ENCODE measurements at regions not wholly inside any gene's neighbourhood (a gene's known extent, or its start where the extent isn't known, plus 50 kb on each side); places are given as distances from the start of the nearest gene placed in this dataset.

DNA sequence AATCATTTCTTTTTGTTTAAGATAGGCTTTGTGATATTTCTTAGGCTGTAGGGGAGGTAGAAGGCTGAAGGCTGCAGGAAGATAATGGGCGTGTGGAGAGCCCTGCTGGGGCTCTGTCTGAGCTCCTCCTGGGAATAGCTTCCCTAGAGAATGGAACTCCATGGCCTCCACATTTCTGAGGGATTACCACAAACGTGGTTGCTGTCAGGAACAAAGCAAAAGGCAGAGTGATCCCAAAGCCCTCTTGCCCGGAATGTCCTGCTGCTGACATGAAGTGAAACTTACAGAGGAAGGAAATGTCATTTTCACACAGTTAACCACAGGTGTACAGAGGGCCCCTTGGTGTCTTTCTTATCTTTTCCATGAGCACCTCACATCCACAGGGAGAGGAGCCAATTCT is 89.3 kb downstream of the DDIT4L start:
- TF ChIP-seq, protein P1, sequence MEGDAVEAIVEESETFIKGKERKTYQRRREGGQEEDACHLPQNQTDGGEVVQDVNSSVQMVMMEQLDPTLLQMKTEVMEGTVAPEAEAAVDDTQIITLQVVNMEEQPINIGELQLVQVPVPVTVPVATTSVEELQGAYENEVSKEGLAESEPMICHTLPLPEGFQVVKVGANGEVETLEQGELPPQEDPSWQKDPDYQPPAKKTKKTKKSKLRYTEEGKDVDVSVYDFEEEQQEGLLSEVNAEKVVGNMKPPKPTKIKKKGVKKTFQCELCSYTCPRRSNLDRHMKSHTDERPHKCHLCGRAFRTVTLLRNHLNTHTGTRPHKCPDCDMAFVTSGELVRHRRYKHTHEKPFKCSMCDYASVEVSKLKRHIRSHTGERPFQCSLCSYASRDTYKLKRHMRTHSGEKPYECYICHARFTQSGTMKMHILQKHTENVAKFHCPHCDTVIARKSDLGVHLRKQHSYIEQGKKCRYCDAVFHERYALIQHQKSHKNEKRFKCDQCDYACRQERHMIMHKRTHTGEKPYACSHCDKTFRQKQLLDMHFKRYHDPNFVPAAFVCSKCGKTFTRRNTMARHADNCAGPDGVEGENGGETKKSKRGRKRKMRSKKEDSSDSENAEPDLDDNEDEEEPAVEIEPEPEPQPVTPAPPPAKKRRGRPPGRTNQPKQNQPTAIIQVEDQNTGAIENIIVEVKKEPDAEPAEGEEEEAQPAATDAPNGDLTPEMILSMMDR (IDR thresholded peaks at IDR 0.05), result no peak
- no peak for TF ChIP-seq TCF7L2 (IDR thresholded peaks at IDR 0.05; ENCODE audit: low read depth, low read length)
- TF ChIP-seq, protein P2, sequence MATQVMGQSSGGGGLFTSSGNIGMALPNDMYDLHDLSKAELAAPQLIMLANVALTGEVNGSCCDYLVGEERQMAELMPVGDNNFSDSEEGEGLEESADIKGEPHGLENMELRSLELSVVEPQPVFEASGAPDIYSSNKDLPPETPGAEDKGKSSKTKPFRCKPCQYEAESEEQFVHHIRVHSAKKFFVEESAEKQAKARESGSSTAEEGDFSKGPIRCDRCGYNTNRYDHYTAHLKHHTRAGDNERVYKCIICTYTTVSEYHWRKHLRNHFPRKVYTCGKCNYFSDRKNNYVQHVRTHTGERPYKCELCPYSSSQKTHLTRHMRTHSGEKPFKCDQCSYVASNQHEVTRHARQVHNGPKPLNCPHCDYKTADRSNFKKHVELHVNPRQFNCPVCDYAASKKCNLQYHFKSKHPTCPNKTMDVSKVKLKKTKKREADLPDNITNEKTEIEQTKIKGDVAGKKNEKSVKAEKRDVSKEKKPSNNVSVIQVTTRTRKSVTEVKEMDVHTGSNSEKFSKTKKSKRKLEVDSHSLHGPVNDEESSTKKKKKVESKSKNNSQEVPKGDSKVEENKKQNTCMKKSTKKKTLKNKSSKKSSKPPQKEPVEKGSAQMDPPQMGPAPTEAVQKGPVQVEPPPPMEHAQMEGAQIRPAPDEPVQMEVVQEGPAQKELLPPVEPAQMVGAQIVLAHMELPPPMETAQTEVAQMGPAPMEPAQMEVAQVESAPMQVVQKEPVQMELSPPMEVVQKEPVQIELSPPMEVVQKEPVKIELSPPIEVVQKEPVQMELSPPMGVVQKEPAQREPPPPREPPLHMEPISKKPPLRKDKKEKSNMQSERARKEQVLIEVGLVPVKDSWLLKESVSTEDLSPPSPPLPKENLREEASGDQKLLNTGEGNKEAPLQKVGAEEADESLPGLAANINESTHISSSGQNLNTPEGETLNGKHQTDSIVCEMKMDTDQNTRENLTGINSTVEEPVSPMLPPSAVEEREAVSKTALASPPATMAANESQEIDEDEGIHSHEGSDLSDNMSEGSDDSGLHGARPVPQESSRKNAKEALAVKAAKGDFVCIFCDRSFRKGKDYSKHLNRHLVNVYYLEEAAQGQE (IDR thresholded peaks at IDR 0.05; ENCODE audit: insufficient read depth in 1 of 2, low read depth in 2 of 2, low read length in 1 of 2), result no peak
- no peak for TF ChIP-seq SIN3A (IDR thresholded peaks at IDR 0.05; ENCODE audit: borderline replicate concordance, insufficient read depth, low read depth, low read length)
- TF ChIP-seq POLR2AphosphoS5 (IDR thresholded peaks at IDR 0.05; ENCODE audit: low read depth, low read length), result no peak
- Histone ChIP-seq H3K36me3 (ENCODE audit: control insufficient read depth, insufficient read depth, low read length) (no peaks in the 10 kb centered on the region), H3K27me3 (ENCODE audit: control insufficient read depth, insufficient read depth, low read length) (no peaks in the 10 kb centered on the region), H3K4me3 (ENCODE audit: low read depth in 2 of 2, low read length in 2 of 2) (no peak overlapping the region), H3K27ac (ENCODE audit: low read length) (no peak overlapping the region), H3K9me3 (ENCODE audit: control insufficient read depth, insufficient read depth, low read depth, low read length) (no peaks in the 10 kb centered on the region), H3K4me1 (ENCODE audit: control insufficient read depth, insufficient read depth, low read length) (no peaks in the 10 kb centered on the region)
- CTCF ChIA-PET, result no interaction called here
- ATAC-seq (no peak), DNase-seq (ENCODE audit: low read depth, low spot score) (no peak)
- POLR2A ChIA-PET, result interaction anchor here (0.6 kb wide), 1 partner anchor 22 kb away, joined by 3 read pairs; no protein-coding TSS in a partner anchor
- in situ Hi-C loops (cut with HindIII; ENCODE audit: low pct_unique_long_range_greater_than_20kb, low sequenced_read_pairs), result no loop called here
- intact Hi-C loops (cut with micrococcal nuclease; ENCODE audit: unreplicated experiment), result no loop called here
- BruUV-seq (replicated peaks), result no TSS peak

DNA sequence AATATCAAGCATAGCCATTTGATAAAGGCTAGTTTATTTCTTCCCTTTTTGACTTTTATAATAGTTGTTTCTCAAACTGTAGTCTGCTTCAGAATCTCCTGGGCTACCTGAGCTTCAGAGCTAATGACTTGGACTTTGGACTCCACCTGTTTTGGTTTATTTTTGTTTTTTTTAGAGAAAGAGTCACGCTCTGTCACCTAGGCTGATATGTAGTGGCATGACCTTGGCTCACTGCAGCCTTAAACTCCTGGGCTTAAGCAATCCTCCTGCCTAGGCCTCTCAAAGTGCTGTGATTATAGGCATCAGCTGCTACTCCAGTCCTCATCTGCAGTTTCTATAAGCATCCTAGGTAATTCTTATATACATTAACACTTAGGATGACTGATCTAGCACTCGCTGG is 90.5 kb downstream of the DDIT4L start:
- H3K27me3 ChIP-seq (ENCODE audit: control insufficient read depth, insufficient read depth, low read length), result no peaks in the 10 kb centered on the region
- DNase-seq (ENCODE audit: low read depth, low spot score) (no peak), ATAC-seq (no peak)
- intact Hi-C loops (cut with micrococcal nuclease; ENCODE audit: unreplicated experiment) (loop anchor here (5.0 kb wide), 1 partner anchor 102 kb away; no protein-coding TSS in a partner anchor), in situ Hi-C loops (cut with HindIII; ENCODE audit: low pct_unique_long_range_greater_than_20kb, low sequenced_read_pairs) (no loop called here)
- H3K27ac ChIP-seq (ENCODE audit: low read length), result no peak overlapping the region
- ChIA-PET CTCF (no interaction called here), POLR2A (no interaction called here)
- H3K4me1 ChIP-seq (ENCODE audit: control insufficient read depth, insufficient read depth, low read length), result no peaks in the 10 kb centered on the region
- H3K36me3 ChIP-seq (ENCODE audit: control insufficient read depth, insufficient read depth, low read length), result no peaks in the 10 kb centered on the region
- TF ChIP-seq SIN3A (IDR thresholded peaks at IDR 0.05; ENCODE audit: borderline replicate concordance, insufficient read depth, low read depth, low read length) (no peak), TCF7L2 (IDR thresholded peaks at IDR 0.05; ENCODE audit: low read depth, low read length) (no peak), POLR2AphosphoS5 (IDR thresholded peaks at IDR 0.05; ENCODE audit: low read depth, low read length) (no peak)
- TF ChIP-seq, protein P1 (IDR thresholded peaks at IDR 0.05), result no peak
- TF ChIP-seq, protein P2 (IDR thresholded peaks at IDR 0.05; ENCODE audit: insufficient read depth in 1 of 2, low read depth in 2 of 2, low read length in 1 of 2), result no peak
- no TSS peak for BruUV-seq (replicated peaks)
- H3K4me3 ChIP-seq (ENCODE audit: low read depth in 2 of 2, low read length in 2 of 2), result no peak overlapping the region
- H3K9me3 ChIP-seq (ENCODE audit: control insufficient read depth, insufficient read depth, low read depth, low read length), result no peaks in the 10 kb centered on the region
